GM19351 (cell line): ENCODE measurements at regions not wholly inside any gene's neighbourhood (a gene's known extent, or its start where the extent isn't known, plus 50 kb on each side); places are given as distances from the start of the nearest gene placed in this dataset.
"Not testable (repeated sequence)": the region's sequence is repeated elsewhere in the genome, so short reads cannot be mapped to it uniquely, and the experiment has no call there.

ENCODE experiments used
- ATAC-seq: cut with Tn5 transposase; IDR thresholded peaks from one replicate; pipeline ENCODE4 v1.9.1; 2021; ENCODE audit warnings: mild to moderate bottlenecking, moderate library complexity; ENCODE audit not compliant: unreplicated experiment

- ATAC-seq = no peak
Measured at GRCh38 chr12:38157933-38158401, 158.6 kb upstream of the ALG10B start.

DNA sequence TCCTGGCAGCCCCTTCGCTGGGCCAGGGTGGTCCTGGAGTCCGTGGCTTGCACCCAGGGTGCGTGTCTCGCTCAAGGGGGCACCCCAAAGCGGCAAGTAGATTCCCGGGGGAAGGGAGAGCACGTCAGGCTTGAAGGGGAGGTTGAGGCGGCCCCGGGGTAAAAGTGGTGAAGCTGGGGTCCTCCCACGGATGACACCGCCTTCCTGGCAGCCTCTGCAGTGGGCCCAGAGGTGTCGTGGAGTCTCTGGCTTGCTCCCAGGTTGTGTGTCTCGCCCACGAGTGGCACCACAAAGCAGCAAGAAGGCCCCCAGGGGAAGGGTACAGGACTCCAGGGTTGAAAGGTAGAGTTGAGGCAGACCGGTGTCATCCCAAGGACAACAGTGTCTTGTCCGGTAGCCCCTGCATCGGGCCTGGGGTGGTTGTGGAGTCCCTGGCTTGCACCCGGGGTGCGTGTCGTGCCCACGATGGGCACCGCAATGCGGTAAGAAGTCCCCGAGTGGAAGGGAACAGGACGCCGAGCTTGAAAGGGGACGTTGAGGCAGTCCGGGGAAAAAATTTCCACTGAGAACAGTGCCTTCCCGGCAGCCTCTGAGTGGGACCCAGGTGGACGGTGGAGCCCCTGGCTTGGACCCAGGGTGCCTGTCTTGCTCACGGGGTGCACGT is 158.0 kb upstream of the ALG10B start:
- ATAC-seq = no peak

- no peak for ATAC-seq
Measured at GRCh38 chr12:38159092-38159551, 157.5 kb upstream of the ALG10B start.

DNA sequence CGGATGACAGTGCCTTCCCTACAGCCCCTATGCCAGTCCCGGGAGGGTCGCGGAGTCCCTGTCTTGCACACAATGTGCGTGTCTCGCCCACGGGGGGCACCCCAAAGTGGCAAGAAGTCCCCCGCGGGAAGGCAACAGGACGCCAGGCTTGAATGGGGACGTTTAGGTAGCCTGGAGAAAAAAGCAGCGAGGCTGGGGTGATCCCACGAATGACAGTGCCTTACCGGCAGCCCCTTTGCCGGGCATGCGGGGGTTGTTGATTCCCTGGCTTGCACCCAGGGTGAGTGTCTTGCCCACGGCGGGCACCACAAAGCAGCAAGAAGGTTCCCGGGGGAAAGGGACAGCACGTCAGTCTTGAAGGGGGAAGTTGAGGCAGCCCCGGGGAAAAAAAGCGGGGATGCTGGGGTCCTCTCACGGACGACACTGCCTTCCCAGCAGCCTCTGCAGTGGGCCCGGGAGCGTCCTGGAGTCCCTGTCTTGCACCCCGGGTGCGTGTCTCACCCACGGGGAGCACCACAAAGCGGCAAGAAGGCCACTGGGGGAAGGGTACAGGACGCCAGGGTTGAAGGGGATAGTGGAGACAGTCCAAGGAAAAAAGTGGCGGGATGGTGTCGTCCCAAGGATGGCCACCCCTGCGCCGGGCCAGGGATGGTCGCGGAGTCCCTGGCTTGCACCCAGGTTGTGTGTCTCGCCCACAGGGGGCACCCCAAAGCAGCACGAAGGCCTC is 156.8 kb upstream of the ALG10B start:
- ATAC-seq = no peak

DNA sequence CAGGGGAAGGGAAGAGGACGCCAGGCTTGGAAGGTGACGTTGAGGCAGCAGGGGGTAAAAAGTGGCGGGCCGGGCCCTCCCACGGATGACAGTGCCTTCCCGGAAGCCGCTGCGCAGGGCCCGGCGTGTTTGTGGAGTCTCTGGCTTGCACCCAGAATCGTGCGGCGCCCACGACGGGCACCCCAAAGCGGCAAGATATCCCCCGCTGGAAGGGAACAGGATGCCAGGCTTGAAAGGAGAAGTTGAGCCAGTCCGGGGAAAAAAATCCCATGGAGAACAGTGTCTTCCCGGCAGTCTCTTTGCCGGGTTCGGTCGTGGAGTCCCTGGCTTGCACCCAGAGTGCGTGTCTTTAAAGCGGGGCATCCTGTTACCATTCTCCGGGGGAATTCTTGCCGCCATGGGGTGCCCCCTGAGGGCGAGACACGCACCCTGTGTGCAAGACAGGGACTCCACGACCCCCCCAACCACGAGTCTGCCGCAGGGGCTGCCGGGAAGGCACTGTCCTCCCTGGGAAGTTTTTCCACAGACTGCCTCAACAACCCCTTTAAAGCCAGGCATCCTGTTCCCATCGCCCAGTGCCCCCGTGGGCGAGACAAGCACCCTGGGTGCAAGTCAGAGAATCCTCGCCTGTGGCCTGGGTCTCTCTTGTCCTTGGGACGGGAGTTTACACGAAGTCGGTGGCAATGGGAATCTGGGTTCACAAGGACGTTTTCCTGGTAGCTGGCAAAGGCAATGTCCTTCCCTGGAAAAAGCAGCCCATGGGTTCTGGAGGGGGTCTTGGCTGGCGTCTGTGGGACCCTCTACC is 156.1 kb upstream of the ALG10B start:
- ATAC-seq = no peak

- no peak for ATAC-seq
Measured at GRCh38 chr12:38161123-38162000, 155.2 kb upstream of the ALG10B start.

DNA sequence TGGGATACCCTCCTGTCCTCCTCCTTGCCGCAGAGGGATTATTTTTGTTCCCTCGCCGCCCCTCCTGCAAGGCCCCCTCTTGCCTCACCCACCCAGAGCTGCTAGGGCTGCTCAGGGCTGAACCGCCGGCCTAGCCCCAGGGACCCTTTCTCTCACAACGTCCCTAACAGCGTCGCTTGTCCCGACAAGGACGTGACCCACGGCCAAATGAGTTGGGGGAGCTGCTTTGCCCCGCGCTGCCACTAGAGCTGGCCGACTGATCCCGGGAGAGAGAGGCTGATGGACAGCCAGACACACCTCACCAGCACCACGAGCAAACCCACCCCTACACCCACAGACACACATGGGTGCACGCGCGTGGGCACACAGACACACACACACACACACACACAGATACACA is 154.6 kb upstream of the ALG10B start:
- no peak for ATAC-seq

- no peak for ATAC-seq
Measured at GRCh38 chr12:38162708-38163441, 153.7 kb upstream of the ALG10B start.

DNA sequence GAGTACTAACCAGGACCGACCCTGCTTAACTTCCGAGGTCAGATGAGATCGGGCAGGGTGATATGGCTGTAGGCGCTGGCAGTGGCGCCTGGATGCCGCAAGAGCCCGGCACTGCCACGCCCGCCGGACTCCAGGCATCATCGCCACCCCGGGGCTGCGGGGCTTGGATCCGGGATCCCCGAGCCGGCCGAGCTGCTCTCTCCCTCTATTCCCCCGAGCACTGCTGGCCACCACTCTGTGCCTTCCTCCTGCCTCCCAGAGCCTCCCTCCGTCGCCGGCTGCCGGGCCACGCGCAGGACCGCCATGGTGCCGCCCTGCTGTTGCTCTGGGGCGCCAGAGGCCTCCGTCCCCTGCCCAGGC is 153.2 kb upstream of the ALG10B start:
- ATAC-seq = no peak

GRCh38 chr12:38166225-38166624 is 150.3 kb upstream of the ALG10B start:
- no peak for ATAC-seq

DNA sequence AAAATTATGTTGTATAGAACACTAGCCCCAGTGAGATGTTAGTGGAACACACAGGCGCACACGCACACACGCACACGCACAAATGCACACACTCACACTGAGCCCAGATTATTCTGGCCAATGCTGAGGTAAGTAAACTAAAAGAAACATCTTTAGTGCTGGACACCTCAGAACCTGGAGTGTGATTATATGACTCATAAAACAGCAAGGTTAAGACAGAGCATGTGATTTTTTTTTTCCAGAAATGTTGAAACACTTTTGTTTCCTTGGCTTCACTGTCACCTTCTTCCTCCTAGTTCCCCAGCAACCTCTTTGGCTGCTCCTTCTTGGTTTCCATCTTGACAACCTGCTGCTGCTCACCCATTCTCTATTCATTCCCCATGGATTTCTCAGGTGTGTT is 141.0 kb upstream of the ALG10B start:
- ATAC-seq = no peak

GRCh38 chr12:38183617-38184016 is 133.0 kb upstream of the ALG10B start:
- not testable (repeated sequence) for ATAC-seq

DNA sequence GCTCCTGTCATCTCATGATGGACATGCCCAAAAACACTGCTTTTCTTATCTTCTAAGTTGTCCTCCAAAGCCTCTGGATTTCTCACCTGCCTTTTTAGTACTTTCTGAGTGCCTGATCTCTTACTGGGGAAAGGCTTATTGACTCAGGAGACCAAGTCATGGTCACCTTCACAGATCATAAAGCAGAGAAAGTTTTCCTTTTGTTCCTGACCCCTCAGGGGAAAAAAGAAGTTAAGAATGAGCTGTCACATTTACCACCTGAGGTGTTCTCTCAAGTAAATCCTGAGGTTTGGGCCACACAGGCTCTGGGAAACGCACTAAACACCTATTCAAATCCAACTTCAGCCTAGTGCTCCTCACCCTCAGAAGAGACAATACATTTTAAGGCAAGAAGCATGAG is 119.3 kb upstream of the ALG10B start:
- ATAC-seq = not testable (repeated sequence)

- ATAC-seq = no peak
Measured at GRCh38 chr12:38201461-38202276, 114.9 kb upstream of the ALG10B start.

DNA sequence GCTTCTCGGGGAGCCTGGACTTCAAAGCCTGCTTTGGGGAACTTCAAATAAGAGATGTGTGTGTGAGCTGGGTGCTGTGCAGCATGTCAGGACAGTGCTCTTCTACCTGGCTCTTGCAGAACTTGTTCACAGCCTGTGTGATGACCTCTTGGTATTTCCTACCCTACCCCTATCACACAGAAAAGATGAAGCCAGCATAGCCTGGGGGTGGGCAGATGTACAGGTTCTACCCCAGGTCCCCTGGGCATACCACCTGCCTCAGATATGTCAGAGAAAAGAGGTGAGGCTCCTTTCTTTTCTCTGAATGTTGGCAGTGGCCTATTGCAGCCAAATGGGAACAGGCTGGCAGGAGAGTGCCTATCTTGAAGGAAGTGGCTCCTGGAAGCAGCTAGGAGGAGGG is 111.7 kb upstream of the ALG10B start:
- no peak for ATAC-seq

- ATAC-seq = no peak
Measured at GRCh38 chr12:38222011-38222410, 94.6 kb upstream of the ALG10B start.

GRCh38 chr12:38238328-38238727 is 78.2 kb upstream of the ALG10B start:
- ATAC-seq = not testable (repeated sequence)

- ATAC-seq = no peak
Measured at GRCh38 chr12:38253778-38254177, 62.8 kb upstream of the ALG10B start.

GRCh38 chr12:38258411-38258810 is 58.2 kb upstream of the ALG10B start:
- ATAC-seq = no peak
